ENCODE measurements at regions not wholly inside any gene's neighbourhood (a gene's known extent, or its start where the extent isn't known, plus 50 kb on each side); places are given as distances from the start of the nearest gene placed in this dataset.

- H3K27ac ChIP-seq (ENCODE audit: low read depth, low read length, poor library complexity, severe bottlenecking) = no peak overlapping the region
- DNase-seq (ENCODE audit: low spot score) = no peak
- TF ChIP-seq EZH2phosphoT487 (IDR thresholded peaks at IDR 0.05; ENCODE audit: borderline replicate concordance, low read depth, low read length) (no peak), CTCF (conservative IDR thresholded peaks at IDR 0.05; ENCODE audit: low read length) (no peak)
- H3K4me1 ChIP-seq (ENCODE audit: insufficient read depth, low read length, poor library complexity, severe bottlenecking) = no peaks in the 10 kb centered on the region
- POLR2A ChIA-PET = interaction anchor here (0.6 kb wide), 1 partner anchor 820 kb away, joined by 3 read pairs; no protein-coding TSS in a partner anchor
- no peaks in the 10 kb centered on the region for H4K20me1 ChIP-seq (ENCODE audit: insufficient read depth, low read length)
- CTCF ChIA-PET (ENCODE audit: unreplicated experiment) = no interaction called here
- no peak overlapping the region for H3K4me2 ChIP-seq (ENCODE audit: low read length)
- no peak overlapping the region for H3K4me3 ChIP-seq (ENCODE audit: low read depth, low read length, poor library complexity, severe bottlenecking)
- no peaks in the 10 kb centered on the region for H3K79me2 ChIP-seq (ENCODE audit: insufficient read depth, low read depth, low read length)
- H3K36me3 ChIP-seq (ENCODE audit: insufficient read depth, low read length) = no peaks in the 10 kb centered on the region
- H2AFZ ChIP-seq (ENCODE audit: low read length) = no peak overlapping the region
- intact Hi-C loops (cut with micrococcal nuclease; ENCODE audit: unreplicated experiment) = no loop called here
- no peaks in the 10 kb centered on the region for H3K9me2 ChIP-seq (ENCODE audit: insufficient read depth, low read length)
- H3K9me3 ChIP-seq (ENCODE audit: low read length) = no peaks in the 10 kb centered on the region
- no TSS peak for BruUV-seq (replicated peaks)
Observed at GRCh38 chr16:6207124-6207523, 1109.5 kb upstream of the EEF2KMT start.

- H3K4me2 ChIP-seq (ENCODE audit: low read length) = no peak overlapping the region
- no peak overlapping the region for H2AFZ ChIP-seq (ENCODE audit: low read length)
- H3K9me3 ChIP-seq (ENCODE audit: low read length) = no peaks in the 10 kb centered on the region
- H4K20me1 ChIP-seq (ENCODE audit: insufficient read depth, low read length) = no peaks in the 10 kb centered on the region
- no peak overlapping the region for H3K4me3 ChIP-seq (ENCODE audit: low read depth, low read length, poor library complexity, severe bottlenecking)
- H3K79me2 ChIP-seq (ENCODE audit: insufficient read depth, low read depth, low read length) = no peaks in the 10 kb centered on the region
- TF ChIP-seq CTCF (conservative IDR thresholded peaks at IDR 0.05; ENCODE audit: low read length) (no peak), EZH2phosphoT487 (IDR thresholded peaks at IDR 0.05; ENCODE audit: borderline replicate concordance, low read depth, low read length) (no peak)
- DNase-seq (ENCODE audit: low spot score) = no peak
- BruUV-seq (replicated peaks) = no TSS peak
- no peaks in the 10 kb centered on the region for H3K4me1 ChIP-seq (ENCODE audit: insufficient read depth, low read length, poor library complexity, severe bottlenecking)
- H3K9me2 ChIP-seq (ENCODE audit: insufficient read depth, low read length) = no peaks in the 10 kb centered on the region
- ChIA-PET POLR2A (no interaction called here), CTCF (ENCODE audit: unreplicated experiment) (no interaction called here)
- no peaks in the 10 kb centered on the region for H3K36me3 ChIP-seq (ENCODE audit: insufficient read depth, low read length)
- intact Hi-C loops (cut with micrococcal nuclease; ENCODE audit: unreplicated experiment) = no loop called here
- H3K27ac ChIP-seq (ENCODE audit: low read depth, low read length, poor library complexity, severe bottlenecking) = no peak overlapping the region
Observed at GRCh38 chr16:6206080-6206479, 1108.5 kb upstream of the EEF2KMT start.

GRCh38 chr16:6204945-6205344, 1107.3 kb upstream of the EEF2KMT start:
- Histone ChIP-seq H3K36me3 (ENCODE audit: insufficient read depth, low read length) (no peaks in the 10 kb centered on the region), H3K9me3 (ENCODE audit: low read length) (no peaks in the 10 kb centered on the region), H2AFZ (ENCODE audit: low read length) (no peak overlapping the region), H3K79me2 (ENCODE audit: insufficient read depth, low read depth, low read length) (no peaks in the 10 kb centered on the region), H4K20me1 (ENCODE audit: insufficient read depth, low read length) (no peaks in the 10 kb centered on the region), H3K4me2 (ENCODE audit: low read length) (no peak overlapping the region), H3K9me2 (ENCODE audit: insufficient read depth, low read length) (no peaks in the 10 kb centered on the region), H3K27ac (ENCODE audit: low read depth, low read length, poor library complexity, severe bottlenecking) (no peak overlapping the region), H3K4me1 (ENCODE audit: insufficient read depth, low read length, poor library complexity, severe bottlenecking) (no peaks in the 10 kb centered on the region), H3K4me3 (ENCODE audit: low read depth, low read length, poor library complexity, severe bottlenecking) (no peak overlapping the region)
- intact Hi-C loops (cut with micrococcal nuclease; ENCODE audit: unreplicated experiment) = no loop called here
- DNase-seq (ENCODE audit: low spot score) = no peak
- no peak for TF ChIP-seq EZH2phosphoT487 (IDR thresholded peaks at IDR 0.05; ENCODE audit: borderline replicate concordance, low read depth, low read length)
- no peak for TF ChIP-seq CTCF (conservative IDR thresholded peaks at IDR 0.05; ENCODE audit: low read length)
- POLR2A ChIA-PET = interaction anchor here (1.0 kb wide), 1 partner anchor 16 kb away, joined by 4 read pairs; no protein-coding TSS in a partner anchor
- CTCF ChIA-PET (ENCODE audit: unreplicated experiment) = no interaction called here
- BruUV-seq (replicated peaks) = no TSS peak
